Stimulated activated CD8-positive, alpha-beta memory T cell treated with anti-CD3 and anti-CD28 coated beads, Interleukin-7, amount 100 ng/mL, for 48 hours (primary cell): ENCODE measurements at regions not wholly inside any gene's neighbourhood (a gene's known extent, or its start where the extent isn't known, plus 50 kb on each side); places are given as distances from the start of the nearest gene placed in this dataset.

Experiments
- DNase-seq, 2 donors: peaks; one replicate each; pipeline ENCODE4 v3.0.0-alpha.2; 2020; ENCODE audit warnings: low read depth in 1 of 2; ENCODE audit errors: extremely low read depth in 1 of 2

GRCh38 chr2:133666621-133667020, 98.4 kb upstream of the NCKAP5 start:
- DNase-seq, result no peak

GRCh38 chr2:133667085-133667484, 98.8 kb upstream of the NCKAP5 start:
- no peak for DNase-seq

- no peak for DNase-seq
Measured at GRCh38 chr2:133667968-133668367, 99.7 kb upstream of the NCKAP5 start.

- DNase-seq, result no peak
Measured at GRCh38 chr2:133668547-133668946, 100.3 kb upstream of the NCKAP5 start.

GRCh38 chr2:133673305-133673905, 105.1 kb upstream of the NCKAP5 start:
- DNase-seq, result no peak

GRCh38 chr2:133674066-133674432, 105.8 kb upstream of the NCKAP5 start:
- no peak for DNase-seq

DNA sequence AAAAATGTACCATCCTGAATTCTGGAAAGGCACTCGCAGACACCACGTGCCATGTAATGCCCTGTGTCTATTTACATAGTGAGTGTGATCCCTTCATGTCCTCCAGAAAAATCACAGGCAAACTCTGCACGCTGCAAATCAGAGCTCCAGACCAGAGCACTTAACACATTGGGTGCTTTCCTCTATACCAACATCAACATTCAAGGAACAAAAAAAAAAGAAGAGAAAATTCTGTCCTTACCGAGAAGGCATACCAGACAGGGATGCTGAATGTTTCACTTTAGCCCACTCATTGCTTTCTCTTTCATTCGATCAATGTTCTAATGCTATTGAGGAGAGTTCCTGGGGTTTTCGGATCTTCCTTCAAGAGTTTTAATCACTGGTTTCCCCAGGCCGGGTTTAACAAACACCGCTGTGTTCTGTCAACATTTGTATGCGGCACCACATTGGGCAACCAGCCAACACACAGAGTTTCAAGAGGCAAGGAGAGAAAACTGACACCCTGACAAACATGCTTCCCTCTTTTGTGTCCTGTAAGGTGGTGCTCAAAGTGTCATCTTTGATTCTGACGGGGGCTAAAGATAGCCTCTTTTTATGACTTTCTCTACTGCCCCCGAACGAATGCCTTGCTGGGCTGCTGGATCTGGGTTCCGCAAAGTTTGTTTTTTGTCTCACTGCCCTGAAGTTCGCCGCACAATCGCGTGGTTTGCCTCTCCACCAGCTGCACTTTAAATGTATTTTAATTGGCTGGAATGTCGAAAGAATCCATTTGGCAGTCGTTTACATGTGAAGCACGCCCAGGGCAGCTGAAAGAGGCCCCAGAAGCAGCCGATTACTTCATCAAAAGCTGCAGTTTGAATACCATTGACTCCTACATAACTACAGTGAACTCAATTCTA, 106.4 kb upstream of the NCKAP5 start:
- DNase-seq, result no peak

DNA sequence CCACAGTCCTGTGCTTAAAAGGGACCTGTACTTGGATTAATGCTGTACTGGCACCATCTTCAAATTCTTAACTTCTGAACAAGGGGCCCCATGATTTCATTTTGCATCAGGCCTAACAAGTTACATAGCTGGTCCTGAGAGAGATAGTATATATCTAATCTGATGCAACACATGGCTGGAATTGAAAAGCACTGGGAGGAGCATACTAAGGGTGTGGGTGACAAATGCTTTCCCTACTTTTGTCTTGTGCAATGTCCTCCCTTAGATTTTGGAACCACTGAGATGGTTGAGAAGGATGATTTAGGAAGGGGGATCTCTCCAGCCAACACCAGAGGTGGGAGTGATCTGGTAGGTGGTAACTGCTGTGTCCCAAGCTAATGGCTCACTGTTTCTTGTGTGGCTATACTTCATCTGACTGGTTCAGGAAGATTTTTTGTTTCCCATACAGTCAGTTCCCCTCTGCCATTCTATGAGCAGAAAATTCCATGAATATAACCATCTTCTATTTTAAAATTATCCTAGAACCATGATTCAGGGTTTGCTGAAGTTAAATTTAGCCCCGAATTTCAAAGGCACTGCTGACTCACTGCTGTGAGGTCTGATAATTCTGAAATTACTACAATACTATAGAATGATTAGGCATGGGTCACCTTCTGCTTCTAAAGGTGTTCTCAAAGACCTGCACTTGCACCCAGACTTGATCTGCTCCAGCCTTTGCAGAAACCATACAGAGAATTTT, 108.3 kb upstream of the NCKAP5 start:
- DNase-seq, result no peak

DNA sequence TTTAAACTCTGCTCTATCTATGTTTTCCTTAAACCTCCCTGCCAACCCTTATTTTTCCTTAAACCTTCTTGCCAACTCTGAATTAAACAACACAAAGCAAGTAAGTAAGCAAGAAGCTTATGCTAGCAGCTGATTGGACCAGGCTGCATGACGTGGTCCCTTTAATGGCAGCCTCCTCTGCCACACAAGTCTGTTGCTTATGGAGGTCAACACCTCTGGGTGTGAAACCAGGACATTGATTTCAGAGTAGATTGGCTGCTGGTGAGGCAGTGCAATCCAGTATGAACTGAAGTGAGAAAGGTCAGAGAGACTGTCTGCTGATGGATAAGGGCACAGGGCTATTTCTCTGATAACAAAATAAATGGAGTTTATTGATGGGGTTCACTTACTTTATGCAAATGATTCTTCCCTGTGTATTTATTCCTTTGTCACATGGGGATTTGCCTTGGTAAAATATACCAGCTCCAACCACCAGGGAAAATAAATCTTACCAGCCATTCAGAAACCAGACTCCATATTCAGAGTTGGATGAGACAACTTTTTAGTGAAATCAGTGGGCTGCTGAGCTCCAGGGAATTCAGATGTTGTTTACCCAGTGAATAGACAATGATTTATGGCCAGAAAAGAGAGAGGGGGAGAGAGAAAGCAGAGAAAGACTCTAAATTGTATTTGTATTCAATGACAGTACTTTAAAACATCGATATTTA, 112.2 kb upstream of the NCKAP5 start:
- DNase-seq, result no peak

DNA sequence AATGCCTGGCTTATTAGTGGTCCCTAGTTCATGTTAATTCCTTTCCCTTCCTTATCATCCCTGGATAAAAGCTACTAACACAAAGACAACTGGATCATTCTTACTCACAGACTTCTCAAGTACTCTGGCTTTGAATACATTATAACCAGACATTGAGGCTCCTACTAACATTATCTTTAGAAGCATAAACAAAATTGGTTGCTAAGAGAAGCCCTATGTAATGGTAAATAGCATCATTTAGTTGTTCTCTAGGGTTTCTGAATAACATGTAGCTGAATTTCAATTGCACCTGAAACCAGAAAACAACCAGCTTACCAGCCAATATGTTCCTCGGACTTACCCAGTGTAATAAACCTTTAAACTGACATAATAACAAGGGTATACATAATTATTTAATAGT, 114.1 kb upstream of the NCKAP5 start:
- DNase-seq, result no peak

GRCh38 chr2:133682906-133683305, 114.6 kb upstream of the NCKAP5 start:
- DNase-seq, result no peak

- DNase-seq, result no peak
Measured at GRCh38 chr2:133685636-133686215, 117.5 kb upstream of the NCKAP5 start.

- no peak for DNase-seq
Measured at GRCh38 chr2:133690780-133691179, 122.5 kb upstream of the NCKAP5 start.

- DNase-seq, result no peak
Measured at GRCh38 chr2:133691336-133691735, 123.1 kb upstream of the NCKAP5 start.

- no peak for DNase-seq
Measured at GRCh38 chr2:133705287-133705686, 137.0 kb upstream of the NCKAP5 start.

- no peak for DNase-seq
Measured at GRCh38 chr2:133710613-133711012, 142.3 kb upstream of the NCKAP5 start.

GRCh38 chr2:133711201-133711600, 142.9 kb upstream of the NCKAP5 start:
- DNase-seq, result no peak

- no peak for DNase-seq
Measured at GRCh38 chr2:133711806-133712205, 143.5 kb upstream of the NCKAP5 start.

GRCh38 chr2:133712369-133712768, 144.1 kb upstream of the NCKAP5 start:
- DNase-seq, result no peak

DNA sequence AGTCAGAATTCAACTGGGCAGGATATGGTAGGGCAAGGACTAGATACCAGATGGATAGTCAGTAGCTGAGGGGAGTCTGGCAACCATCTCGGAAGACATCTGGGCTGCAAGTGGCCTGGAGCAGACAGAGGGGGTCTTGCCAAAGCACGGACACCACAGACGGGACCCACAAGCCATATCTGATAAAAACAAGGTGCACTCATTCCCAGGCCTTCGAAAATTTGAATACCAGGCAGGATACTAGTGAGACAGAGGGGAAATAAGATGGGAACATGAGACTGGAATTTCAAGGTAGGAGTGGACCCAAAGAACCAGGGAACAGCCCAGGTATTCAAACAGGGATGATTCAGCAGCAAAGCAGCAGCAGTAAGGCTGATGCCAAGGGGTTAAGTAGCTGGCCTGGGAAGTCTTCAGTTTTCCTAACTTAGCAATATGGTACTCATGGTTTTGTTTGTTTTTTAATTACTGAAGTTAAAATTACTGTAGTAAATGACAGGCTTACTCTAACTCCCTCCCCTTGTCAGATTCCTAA, 144.9 kb upstream of the NCKAP5 start:
- no peak for DNase-seq

- DNase-seq, result no peak
Measured at GRCh38 chr2:133716166-133716565, 147.9 kb upstream of the NCKAP5 start.
